ENCODE measurements at regions not wholly inside any gene's neighbourhood (a gene's known extent, or its start where the extent isn't known, plus 50 kb on each side); places are given as distances from the start of the nearest gene placed in this dataset.

DNA sequence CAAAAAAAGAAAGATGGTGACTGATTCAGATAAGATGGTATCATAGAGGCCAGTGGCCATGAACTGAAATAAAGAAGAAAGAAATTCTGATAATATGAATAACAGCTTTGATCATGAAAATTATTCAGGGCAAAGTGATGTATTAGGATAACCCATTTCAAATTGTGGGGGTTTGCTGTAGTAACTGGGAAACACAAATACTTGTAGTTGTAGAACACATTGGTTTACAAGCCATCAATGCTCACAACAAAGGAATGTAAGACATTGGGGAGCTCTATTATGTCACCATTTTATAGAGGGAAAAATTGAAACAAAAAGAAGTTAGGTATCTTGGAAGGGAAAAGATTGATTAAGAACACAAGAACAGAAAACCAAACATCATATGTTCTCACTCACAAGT, 140.4 kb upstream of the FRMD6 start:
- TF ChIP-seq, protein P1, sequence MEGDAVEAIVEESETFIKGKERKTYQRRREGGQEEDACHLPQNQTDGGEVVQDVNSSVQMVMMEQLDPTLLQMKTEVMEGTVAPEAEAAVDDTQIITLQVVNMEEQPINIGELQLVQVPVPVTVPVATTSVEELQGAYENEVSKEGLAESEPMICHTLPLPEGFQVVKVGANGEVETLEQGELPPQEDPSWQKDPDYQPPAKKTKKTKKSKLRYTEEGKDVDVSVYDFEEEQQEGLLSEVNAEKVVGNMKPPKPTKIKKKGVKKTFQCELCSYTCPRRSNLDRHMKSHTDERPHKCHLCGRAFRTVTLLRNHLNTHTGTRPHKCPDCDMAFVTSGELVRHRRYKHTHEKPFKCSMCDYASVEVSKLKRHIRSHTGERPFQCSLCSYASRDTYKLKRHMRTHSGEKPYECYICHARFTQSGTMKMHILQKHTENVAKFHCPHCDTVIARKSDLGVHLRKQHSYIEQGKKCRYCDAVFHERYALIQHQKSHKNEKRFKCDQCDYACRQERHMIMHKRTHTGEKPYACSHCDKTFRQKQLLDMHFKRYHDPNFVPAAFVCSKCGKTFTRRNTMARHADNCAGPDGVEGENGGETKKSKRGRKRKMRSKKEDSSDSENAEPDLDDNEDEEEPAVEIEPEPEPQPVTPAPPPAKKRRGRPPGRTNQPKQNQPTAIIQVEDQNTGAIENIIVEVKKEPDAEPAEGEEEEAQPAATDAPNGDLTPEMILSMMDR (IDR thresholded peaks at IDR 0.05; ENCODE audit: insufficient read depth, low read length, poor library complexity, severe bottlenecking), result no peak
- no peak for TF ChIP-seq EZH2phosphoT487 (conservative IDR thresholded peaks at IDR 0.05; ENCODE audit: low read length)
